ENCODE measurements at regions not wholly inside any gene's neighbourhood (a gene's known extent, or its start where the extent isn't known, plus 50 kb on each side); places are given as distances from the start of the nearest gene placed in this dataset.
A peak's percentile ranks its signal among the peaks of the same experiment; 100 is the strongest.

DNA sequence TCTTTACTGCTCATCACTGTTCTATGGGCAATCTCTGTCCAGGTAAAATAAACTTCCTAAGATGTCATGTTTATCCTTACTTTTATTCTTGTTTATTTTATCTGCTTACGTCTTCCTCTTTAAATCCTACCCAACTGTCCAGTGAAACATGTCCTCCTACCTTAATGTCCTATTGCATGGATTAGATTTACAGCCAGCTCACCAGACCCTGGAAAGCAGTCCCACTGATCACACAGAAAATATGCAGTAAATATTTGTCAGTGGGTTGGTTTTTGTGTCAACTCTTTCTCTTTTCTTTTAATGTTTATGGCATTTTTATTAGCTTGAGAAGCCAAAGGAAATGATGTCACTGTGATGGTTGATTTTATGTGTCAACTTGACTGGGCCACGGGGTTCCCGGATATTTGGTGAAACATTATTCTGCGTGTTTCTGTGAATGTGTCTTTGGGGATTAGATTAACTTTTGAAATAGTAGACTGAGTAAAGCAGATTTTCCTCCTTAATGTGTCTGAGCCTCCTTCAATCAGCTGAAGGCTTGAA lies 258.3 kb downstream of the SRGAP2C start:
- no peak overlapping the region for H3K56ac ChIP-seq (ENCODE audit: extremely low read depth, insufficient read depth, low read length)
- H3K4me1 ChIP-seq (ENCODE audit: control insufficient read depth, insufficient read depth, low read length) = no peaks in the 10 kb centered on the region
- peaks cover 2% of the 10 kb centered on the region for H3K27me3 ChIP-seq (ENCODE audit: control insufficient read depth, insufficient read depth, low read length)
- no peaks in the 10 kb centered on the region for H4K20me1 ChIP-seq (ENCODE audit: insufficient read depth, low read length)
- in situ Hi-C loops (cut with MboI; ENCODE audit: low sequenced_read_pairs) = no loop called here
- H4K91ac ChIP-seq (ENCODE audit: insufficient read depth, low read depth, low read length) = no peak overlapping the region
- H3K23ac ChIP-seq (ENCODE audit: low read depth, low read length) = no peak overlapping the region
- POLR2A ChIA-PET (ENCODE audit: unreplicated experiment) = interaction anchor here (0.6 kb wide), 1 partner anchor 46 kb away, joined by 10 read pairs; no protein-coding TSS in a partner anchor
- H3K36me3 ChIP-seq (ENCODE audit: control insufficient read depth, insufficient read depth, low read length) = no peaks in the 10 kb centered on the region
- CTCF ChIA-PET = interaction anchor here (0.6 to 0.7 kb wide), 2 partner anchors 33 to 52 kb away, joined by 3 to 6 read pairs; no protein-coding TSS in a partner anchor
- no peak overlapping the region for H2BK20ac ChIP-seq (ENCODE audit: low read depth, low read length)
- no peak overlapping the region for H2BK120ac ChIP-seq (ENCODE audit: low read depth, low read length)
- no peaks in the 10 kb centered on the region for H3K9me3 ChIP-seq (ENCODE audit: control insufficient read depth, insufficient read depth, low read length)
- H3K4ac ChIP-seq (ENCODE audit: low read depth, low read length) = no peak overlapping the region
- no peak overlapping the region for H2BK5ac ChIP-seq (ENCODE audit: low read depth, low read length, poor library complexity, severe bottlenecking)
- no peak overlapping the region for H3K18ac ChIP-seq (ENCODE audit: low read depth, low read length)
- TF ChIP-seq CEBPB (IDR thresholded peaks at IDR 0.05; ENCODE audit: low read depth, low read length) = no peak
- TF ChIP-seq POLR2A (IDR thresholded peaks at IDR 0.05; ENCODE audit: low read depth, low read length) = no peak
- no peak for TF ChIP-seq NFE2L2 (IDR thresholded peaks at IDR 0.05; ENCODE audit: low read depth, low read length)
- no peak for TF ChIP-seq BHLHE40 (IDR thresholded peaks at IDR 0.05; ENCODE audit: low read depth, low read length)
- no peak for TF ChIP-seq RAD21 (IDR thresholded peaks at IDR 0.05; ENCODE audit: low read length)
- no peak for TF ChIP-seq CHD1 (IDR thresholded peaks at IDR 0.05; ENCODE audit: low read depth, low read length)
- no peak for TF ChIP-seq MAFK (IDR thresholded peaks at IDR 0.05; ENCODE audit: low read depth, low read length)
- TF ChIP-seq MXI1 (IDR thresholded peaks at IDR 0.05; ENCODE audit: borderline replicate concordance, low read depth, low read length) = no peak
- TF ChIP-seq RFX5 (IDR thresholded peaks at IDR 0.05; ENCODE audit: low read depth, low read length) = no peak
- TF ChIP-seq MAZ (IDR thresholded peaks at IDR 0.05; ENCODE audit: borderline replicate concordance, low read depth, low read length) = no peak
- TF ChIP-seq RCOR1 (IDR thresholded peaks at IDR 0.05; ENCODE audit: insufficient replicate concordance, low read length) = no peak
- TF ChIP-seq, protein P1, sequence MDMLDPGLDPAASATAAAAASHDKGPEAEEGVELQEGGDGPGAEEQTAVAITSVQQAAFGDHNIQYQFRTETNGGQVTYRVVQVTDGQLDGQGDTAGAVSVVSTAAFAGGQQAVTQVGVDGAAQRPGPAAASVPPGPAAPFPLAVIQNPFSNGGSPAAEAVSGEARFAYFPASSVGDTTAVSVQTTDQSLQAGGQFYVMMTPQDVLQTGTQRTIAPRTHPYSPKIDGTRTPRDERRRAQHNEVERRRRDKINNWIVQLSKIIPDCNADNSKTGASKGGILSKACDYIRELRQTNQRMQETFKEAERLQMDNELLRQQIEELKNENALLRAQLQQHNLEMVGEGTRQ (IDR thresholded peaks at IDR 0.05; ENCODE audit: low read depth, low read length) = no peak
- TF ChIP-seq, protein P2, sequence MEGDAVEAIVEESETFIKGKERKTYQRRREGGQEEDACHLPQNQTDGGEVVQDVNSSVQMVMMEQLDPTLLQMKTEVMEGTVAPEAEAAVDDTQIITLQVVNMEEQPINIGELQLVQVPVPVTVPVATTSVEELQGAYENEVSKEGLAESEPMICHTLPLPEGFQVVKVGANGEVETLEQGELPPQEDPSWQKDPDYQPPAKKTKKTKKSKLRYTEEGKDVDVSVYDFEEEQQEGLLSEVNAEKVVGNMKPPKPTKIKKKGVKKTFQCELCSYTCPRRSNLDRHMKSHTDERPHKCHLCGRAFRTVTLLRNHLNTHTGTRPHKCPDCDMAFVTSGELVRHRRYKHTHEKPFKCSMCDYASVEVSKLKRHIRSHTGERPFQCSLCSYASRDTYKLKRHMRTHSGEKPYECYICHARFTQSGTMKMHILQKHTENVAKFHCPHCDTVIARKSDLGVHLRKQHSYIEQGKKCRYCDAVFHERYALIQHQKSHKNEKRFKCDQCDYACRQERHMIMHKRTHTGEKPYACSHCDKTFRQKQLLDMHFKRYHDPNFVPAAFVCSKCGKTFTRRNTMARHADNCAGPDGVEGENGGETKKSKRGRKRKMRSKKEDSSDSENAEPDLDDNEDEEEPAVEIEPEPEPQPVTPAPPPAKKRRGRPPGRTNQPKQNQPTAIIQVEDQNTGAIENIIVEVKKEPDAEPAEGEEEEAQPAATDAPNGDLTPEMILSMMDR (conservative IDR thresholded peaks at IDR 0.05; ENCODE audit: low read depth, low read length) = no peak
- TF ChIP-seq, protein P3, sequence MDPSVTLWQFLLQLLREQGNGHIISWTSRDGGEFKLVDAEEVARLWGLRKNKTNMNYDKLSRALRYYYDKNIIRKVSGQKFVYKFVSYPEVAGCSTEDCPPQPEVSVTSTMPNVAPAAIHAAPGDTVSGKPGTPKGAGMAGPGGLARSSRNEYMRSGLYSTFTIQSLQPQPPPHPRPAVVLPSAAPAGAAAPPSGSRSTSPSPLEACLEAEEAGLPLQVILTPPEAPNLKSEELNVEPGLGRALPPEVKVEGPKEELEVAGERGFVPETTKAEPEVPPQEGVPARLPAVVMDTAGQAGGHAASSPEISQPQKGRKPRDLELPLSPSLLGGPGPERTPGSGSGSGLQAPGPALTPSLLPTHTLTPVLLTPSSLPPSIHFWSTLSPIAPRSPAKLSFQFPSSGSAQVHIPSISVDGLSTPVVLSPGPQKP (IDR thresholded peaks at IDR 0.05; ENCODE audit: borderline replicate concordance, low read depth, low read length) = no peak
- TF ChIP-seq SMC3 (IDR thresholded peaks at IDR 0.05; ENCODE audit: low read depth, low read length) = no peak
- TF ChIP-seq FOS (IDR thresholded peaks at IDR 0.05; ENCODE audit: low read depth, low read length) = no peak
- ATAC-seq (ENCODE audit: low read depth) (0 out of 2 replicates have a peak, but pooled peaks have one; percentile 17), DNase-seq (peak; percentile 7)
- no peaks in the 10 kb centered on the region for H3K79me1 ChIP-seq (ENCODE audit: low read depth in 1 of 2, low read length in 2 of 2)
- dilution Hi-C loops (cut with HindIII; ENCODE audit: low sequenced_read_pairs, unreplicated experiment) = no loop called here
- H3K9ac ChIP-seq (ENCODE audit: low read depth, low read length) = no peak overlapping the region
- H2AK9ac ChIP-seq (replicated peaks; ENCODE audit: low read depth, low read length, poor library complexity) = no peak overlapping the region
- no peak overlapping the region for H3K14ac ChIP-seq (replicated peaks; ENCODE audit: low read depth, low read length)
- H2AK5ac ChIP-seq (ENCODE audit: low read depth, low read length) = no peak overlapping the region
- WGBS, 2 experiments (ENCODE audit: extremely low coverage in 2 of 2, insufficient read length in 1 of 2) = no CpG with 5 or more reads among the region's 4 CpGs
- H3K27ac ChIP-seq (ENCODE audit: insufficient read depth, low read length) = no peak overlapping the region
- no peak overlapping the region for H3K4me3 ChIP-seq (ENCODE audit: insufficient read depth, low read depth, low read length)
- BruUV-seq (replicated peaks) = no TSS peak
- intact Hi-C loops (cut with micrococcal nuclease) = loop anchor here (10.0 kb wide), 1 partner anchor 122 kb away; no protein-coding TSS in a partner anchor
- H4K8ac ChIP-seq (ENCODE audit: low read depth in 2 of 2, low read length in 2 of 2) = no peak overlapping the region
- H2BK15ac ChIP-seq (ENCODE audit: low read depth, low read length) = no peak overlapping the region
- H2AFZ ChIP-seq (replicated peaks; ENCODE audit: low read length, poor library complexity) = no peak overlapping the region
- no peak overlapping the region for H4K5ac ChIP-seq (ENCODE audit: low read depth, low read length)
- H3K9me1 ChIP-seq (ENCODE audit: insufficient read depth, low read length) = no peaks in the 10 kb centered on the region
- no peak overlapping the region for H3K4me2 ChIP-seq (ENCODE audit: low read depth, low read length)
